NCI-H526 treated with DMSO at 0.1 percent for 48 hours (cell line): ENCODE measurements at regions not wholly inside any gene's neighbourhood (a gene's known extent, or its start where the extent isn't known, plus 50 kb on each side); places are given as distances from the start of the nearest gene placed in this dataset.

Experiments used
- DNase-seq: peaks from one replicate; lab custom pipeline; 2025; lab: John Stamatoyannopoulos, UW

GRCh38 chr21:38556390-38556789, 58.1 kb upstream of the ERG start:
- no peak for DNase-seq

GRCh38 chr21:38561205-38561604, 62.9 kb upstream of the ERG start:
- no peak for DNase-seq

GRCh38 chr21:38561613-38562581, 63.6 kb upstream of the ERG start:
- no peak for DNase-seq

GRCh38 chr21:38567335-38567969, 69.2 kb upstream of the ERG start:
- DNase-seq = no peak

- no peak for DNase-seq
These were observed 69.7 kb upstream of the ERG start for GRCh38 chr21:38567970-38568360.

DNA sequence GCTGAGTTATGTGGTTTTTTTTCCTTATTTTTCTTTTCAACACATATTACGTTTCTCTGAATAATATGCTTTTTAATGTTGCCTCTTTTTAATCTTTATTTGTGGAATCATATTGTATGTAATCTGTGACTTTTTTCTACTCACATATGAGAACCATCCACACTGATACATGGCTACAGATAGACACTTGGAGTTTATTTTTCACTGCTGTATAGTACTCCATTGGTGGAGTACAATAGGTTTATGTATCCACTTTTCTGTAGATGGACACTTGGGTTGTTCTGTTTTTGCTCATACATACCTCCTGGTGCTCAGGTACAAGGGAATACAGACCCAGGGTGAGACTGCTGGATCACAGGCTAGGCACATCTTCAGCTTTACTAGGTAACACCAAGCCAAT, 71.5 kb upstream of the ERG start:
- no peak for DNase-seq

GRCh38 chr21:38570596-38570995, 72.3 kb upstream of the ERG start:
- no peak for DNase-seq

DNA sequence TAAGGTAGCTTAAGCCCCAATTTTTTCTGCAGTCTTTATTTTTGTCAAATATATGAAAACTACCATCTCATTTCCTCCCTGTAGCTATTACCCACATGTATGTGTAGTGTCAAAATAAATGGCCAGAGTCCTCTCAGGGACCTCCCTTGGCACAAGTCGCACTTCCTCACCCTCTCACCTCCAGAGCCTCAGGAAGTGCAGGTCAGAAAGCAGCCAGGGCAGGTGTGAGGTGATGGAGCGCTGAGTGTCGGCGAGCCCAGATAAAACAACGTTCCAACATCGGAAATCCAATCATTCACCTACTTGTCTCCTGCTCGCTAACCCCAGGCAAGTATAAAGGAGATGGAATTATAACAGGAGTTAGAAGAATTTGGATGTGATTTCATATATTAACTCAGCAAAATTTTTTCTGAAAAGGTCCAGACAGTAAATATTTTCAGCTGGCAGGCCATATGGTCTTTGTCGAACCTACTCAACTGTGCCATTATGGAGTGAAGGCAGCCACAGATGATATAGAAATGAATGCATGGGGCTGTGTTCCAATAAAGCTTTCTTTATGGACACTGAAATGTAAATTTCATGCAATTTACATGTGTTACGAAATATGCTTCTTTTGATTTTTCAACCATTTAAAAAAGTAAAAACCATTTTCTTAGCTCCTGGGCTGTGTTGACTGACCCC, 76.8 kb upstream of the ERG start:
- no peak for DNase-seq

- no peak for DNase-seq
These were observed 79.6 kb upstream of the ERG start for GRCh38 chr21:38577887-38578286.

DNA sequence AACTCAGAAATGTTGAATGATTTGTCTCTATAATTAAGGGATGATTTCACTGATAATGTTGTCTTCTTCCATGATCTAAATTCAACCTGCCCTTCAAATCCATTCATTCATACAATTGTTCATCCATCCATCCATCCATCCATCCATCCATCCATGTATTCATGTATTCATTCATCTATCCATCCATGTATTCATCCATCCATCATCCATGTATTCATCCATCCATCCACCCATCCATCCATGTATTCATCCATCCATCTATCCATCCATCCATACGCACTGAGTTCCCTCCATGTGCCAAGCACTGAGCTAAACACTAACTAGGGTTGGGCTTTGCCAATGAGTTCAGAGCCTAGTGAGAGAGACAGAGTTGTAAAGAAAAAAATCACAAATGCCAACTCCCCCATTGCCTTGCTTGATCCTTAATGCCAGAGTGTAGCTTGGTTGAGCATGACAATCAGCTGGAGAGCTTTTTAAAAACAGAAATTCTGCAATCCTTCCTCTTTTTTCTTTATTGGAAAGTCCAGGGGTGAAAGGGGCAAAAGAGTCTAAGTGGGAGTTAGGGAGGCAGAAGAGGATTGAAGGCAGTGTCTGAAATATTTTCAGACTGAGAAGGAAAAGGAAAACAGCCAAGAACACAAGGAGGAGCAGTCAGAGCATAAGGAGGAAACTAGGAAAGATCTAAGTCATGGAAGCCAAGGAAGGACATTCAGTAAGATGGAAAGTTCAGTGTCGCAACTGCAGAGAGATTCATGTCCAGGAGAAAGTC, 92.4 kb upstream of the ERG start:
- DNase-seq = no peak

- DNase-seq = no peak
These were observed 92.9 kb upstream of the ERG start for GRCh38 chr21:38591218-38591537.

- no peak for DNase-seq
These were observed 98.2 kb upstream of the ERG start for GRCh38 chr21:38596264-38597042.

GRCh38 chr21:38597421-38597820, 99.1 kb upstream of the ERG start:
- DNase-seq = no peak

- DNase-seq = no peak
These were observed 100.1 kb upstream of the ERG start for GRCh38 chr21:38598413-38598812.

DNA sequence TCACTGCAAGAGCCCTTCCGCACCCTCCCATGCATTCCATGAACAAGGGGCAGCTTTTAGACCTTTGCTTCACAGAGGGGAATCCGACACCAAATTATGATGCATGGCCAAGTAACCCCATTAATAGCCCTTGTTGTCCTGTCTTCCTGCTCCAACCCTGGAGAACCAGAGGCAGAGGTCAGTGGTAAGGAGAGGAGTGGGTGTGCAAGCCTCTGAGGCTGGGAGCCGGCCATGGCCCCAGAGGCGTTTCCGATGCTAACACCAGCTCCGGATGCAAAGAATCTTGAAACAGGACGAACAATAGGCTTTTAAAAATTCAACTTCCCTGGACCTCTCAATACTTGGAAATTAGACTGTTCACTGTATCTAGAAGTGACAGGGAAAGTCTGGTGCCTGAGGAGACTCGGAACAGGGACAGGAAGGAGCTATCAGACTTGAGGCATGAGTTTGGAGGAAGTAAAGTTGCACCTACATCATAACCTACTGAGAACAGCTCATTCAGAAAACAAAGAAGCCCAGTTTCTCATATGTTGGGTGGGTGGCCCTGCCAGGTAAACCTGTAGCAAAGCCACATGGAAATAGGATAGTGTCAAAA, 101.2 kb upstream of the ERG start:
- DNase-seq = no peak

DNA sequence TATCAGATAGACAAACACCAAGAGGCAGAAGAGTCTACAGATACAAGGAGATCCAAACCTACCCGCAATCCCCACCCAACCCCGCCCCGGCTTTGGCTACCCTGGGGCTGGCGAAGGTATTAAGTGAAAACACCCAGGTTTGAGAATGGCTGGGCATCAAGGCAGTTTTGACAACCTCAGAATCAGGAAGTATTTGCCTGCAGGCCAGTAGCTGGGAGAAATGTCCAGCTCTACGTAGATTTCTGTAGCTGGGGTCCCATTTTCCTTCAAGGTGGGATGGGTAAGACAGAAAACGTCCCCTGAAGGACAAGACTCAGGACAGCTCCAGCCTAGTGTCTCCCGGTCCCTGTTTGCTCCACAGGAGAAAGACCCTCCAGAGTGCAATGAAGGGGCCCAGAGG, 101.8 kb upstream of the ERG start:
- DNase-seq = no peak

DNA sequence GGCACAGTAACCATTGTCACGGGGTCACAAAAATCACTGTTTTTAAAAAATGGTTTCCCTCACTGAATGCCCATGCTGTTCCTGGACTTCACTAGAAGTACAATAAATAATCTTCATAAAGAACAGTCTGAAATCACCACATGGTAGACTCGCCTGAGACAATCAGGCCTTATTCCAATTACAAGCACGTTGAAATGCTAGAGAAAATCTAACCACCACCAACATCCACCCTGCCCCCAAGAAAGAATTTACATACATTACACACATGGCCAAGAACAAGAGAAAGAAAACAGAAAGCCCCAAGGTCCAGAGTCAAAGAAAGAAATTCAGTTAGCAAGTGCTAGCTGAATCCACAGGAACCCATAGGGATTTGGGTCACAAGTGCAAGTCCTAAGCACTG, 107.0 kb upstream of the ERG start:
- DNase-seq = no peak

DNA sequence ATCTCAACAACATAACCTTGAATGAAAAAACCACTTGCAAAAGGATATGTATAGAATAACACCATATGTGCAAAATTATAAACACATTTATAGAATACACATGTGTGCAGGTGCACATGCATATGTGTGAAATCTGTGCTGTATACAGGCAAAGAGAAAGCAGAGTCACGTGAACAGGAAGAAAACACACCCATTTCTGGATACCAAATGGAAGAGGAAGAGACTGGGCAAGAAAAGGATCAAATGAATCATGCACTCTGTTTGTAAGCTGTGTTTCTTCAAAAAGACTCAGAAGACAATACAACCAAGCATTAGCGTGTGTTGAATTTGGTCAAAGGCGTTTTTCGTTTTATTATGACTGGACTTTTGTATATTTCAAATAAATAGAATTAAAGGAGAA, 111.3 kb upstream of the ERG start:
- DNase-seq = no peak

GRCh38 chr21:38610623-38611251, 112.5 kb upstream of the ERG start:
- DNase-seq = no peak

DNA sequence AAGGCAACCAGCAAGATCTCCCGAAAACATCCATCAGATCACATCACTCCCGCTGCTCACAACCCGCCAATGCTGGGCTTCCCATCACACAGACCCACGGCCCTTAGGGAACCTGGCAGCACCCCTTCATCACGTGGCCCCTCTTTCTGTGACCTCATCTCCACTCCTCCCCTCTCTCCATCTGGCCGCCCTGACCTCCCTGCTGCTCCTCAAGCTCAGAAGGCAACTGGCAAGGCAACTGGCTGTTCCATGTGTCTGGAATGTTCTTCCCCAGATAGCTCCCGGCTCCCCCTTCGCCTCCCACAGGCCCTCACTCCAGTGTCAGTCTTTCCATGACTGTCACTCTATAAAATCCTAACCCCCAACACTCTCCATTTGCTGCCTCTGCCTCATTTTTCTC, 113.0 kb upstream of the ERG start:
- DNase-seq = no peak

GRCh38 chr21:38613686-38614085, 115.4 kb upstream of the ERG start:
- no peak for DNase-seq
